ES-I3 (cell line): ENCODE measurements at regions not wholly inside any gene's neighbourhood (a gene's known extent, or its start where the extent isn't known, plus 50 kb on each side); places are given as distances from the start of the nearest gene placed in this dataset.

ENCODE experiments used
- H3K36me3 ChIP-seq: 2 replicates; pipeline ENCODE4 v1.6.1; 2013; ENCODE audit warnings: mild to moderate bottlenecking, low read length, control low read depth, moderate library complexity; ENCODE audit not compliant: insufficient read depth
- H3K4me1 ChIP-seq: 2 replicates; pipeline ENCODE4 v1.6.1; 2013; ENCODE audit warnings: mild to moderate bottlenecking, control low read depth, low read length; ENCODE audit not compliant: insufficient read depth
- H3K9ac ChIP-seq: 2 replicates; pipeline ENCODE4 v1.6.1; 2013; ENCODE audit warnings: low read depth, mild to moderate bottlenecking, low read length, moderate library complexity
- H3K9me3 ChIP-seq: 2 replicates; pipeline ENCODE4 v1.6.1; 2013; ENCODE audit warnings: mild to moderate bottlenecking, low read length, moderate library complexity; ENCODE audit not compliant: control insufficient read depth, insufficient read depth

- Histone ChIP-seq H3K9ac (no peak overlapping the region), H3K36me3 (no peaks in the 10 kb centered on the region), H3K4me1 (no peaks in the 10 kb centered on the region), H3K9me3 (no peaks in the 10 kb centered on the region)
Measured at GRCh38 chr9:16331031-16331430, 539.4 kb downstream of the BNC2 start.

- Histone ChIP-seq H3K9ac (no peak overlapping the region), H3K36me3 (no peaks in the 10 kb centered on the region), H3K9me3 (no peaks in the 10 kb centered on the region), H3K4me1 (no peaks in the 10 kb centered on the region)
Measured at GRCh38 chr9:16331527-16331926, 538.9 kb downstream of the BNC2 start.

- H3K9me3 ChIP-seq = no peaks in the 10 kb centered on the region
- no peaks in the 10 kb centered on the region for H3K4me1 ChIP-seq
- no peaks in the 10 kb centered on the region for H3K36me3 ChIP-seq
- H3K9ac ChIP-seq = no peak overlapping the region
Measured at GRCh38 chr9:16333691-16334090, 536.8 kb downstream of the BNC2 start.

GRCh38 chr9:16335788-16336580, 534.5 kb downstream of the BNC2 start:
- Histone ChIP-seq H3K9ac (no peak overlapping the region), H3K9me3 (no peaks in the 10 kb centered on the region), H3K36me3 (no peaks in the 10 kb centered on the region), H3K4me1 (no peaks in the 10 kb centered on the region)

- Histone ChIP-seq H3K4me1 (no peaks in the 10 kb centered on the region), H3K36me3 (no peaks in the 10 kb centered on the region), H3K9me3 (no peaks in the 10 kb centered on the region), H3K9ac (no peak overlapping the region)
Measured at GRCh38 chr9:16336833-16337232, 533.6 kb downstream of the BNC2 start.

- Histone ChIP-seq H3K4me1 (no peaks in the 10 kb centered on the region), H3K36me3 (no peaks in the 10 kb centered on the region), H3K9ac (no peak overlapping the region)
Measured at GRCh38 chr9:16337322-16338029, 533.0 kb downstream of the BNC2 start.

GRCh38 chr9:16341177-16341576, 529.3 kb downstream of the BNC2 start:
- Histone ChIP-seq H3K4me1 (peaks cover 5% of the 10 kb centered on the region), H3K9ac (no peak overlapping the region), H3K9me3 (no peaks in the 10 kb centered on the region), H3K36me3 (no peaks in the 10 kb centered on the region)

More at GRCh38 chr9:16337322-16338029, 533.0 kb downstream of the BNC2 start:
- H3K9me3 ChIP-seq = no peaks in the 10 kb centered on the region

- peaks cover 5% of the 10 kb centered on the region for H3K4me1 ChIP-seq
- no peak overlapping the region for H3K9ac ChIP-seq
- no peaks in the 10 kb centered on the region for H3K36me3 ChIP-seq
- no peaks in the 10 kb centered on the region for H3K9me3 ChIP-seq
Measured at GRCh38 chr9:16342246-16343020, 528.0 kb downstream of the BNC2 start.

- H3K4me1 ChIP-seq = peaks cover 5% of the 10 kb centered on the region
- H3K9me3 ChIP-seq = no peaks in the 10 kb centered on the region
- H3K9ac ChIP-seq = no peak overlapping the region
- no peaks in the 10 kb centered on the region for H3K36me3 ChIP-seq
Measured at GRCh38 chr9:16343249-16344237, 526.9 kb downstream of the BNC2 start.

- Histone ChIP-seq H3K9me3 (no peaks in the 10 kb centered on the region), H3K9ac (no peak overlapping the region), H3K4me1 (peaks cover 5% of the 10 kb centered on the region), H3K36me3 (no peaks in the 10 kb centered on the region)
Measured at GRCh38 chr9:16344343-16344742, 526.1 kb downstream of the BNC2 start.

- Histone ChIP-seq H3K36me3 (no peaks in the 10 kb centered on the region), H3K4me1 (peaks cover 5% of the 10 kb centered on the region), H3K9ac (no peak overlapping the region)
Measured at GRCh38 chr9:16345902-16346301, 524.6 kb downstream of the BNC2 start.

GRCh38 chr9:16347886-16348285, 522.6 kb downstream of the BNC2 start:
- Histone ChIP-seq H3K9ac (no peak overlapping the region), H3K4me1 (peaks cover 5% of the 10 kb centered on the region), H3K36me3 (no peaks in the 10 kb centered on the region), H3K9me3 (no peaks in the 10 kb centered on the region)

More at GRCh38 chr9:16345902-16346301, 524.6 kb downstream of the BNC2 start:
- H3K9me3 ChIP-seq = no peaks in the 10 kb centered on the region

- Histone ChIP-seq H3K9ac (no peak overlapping the region), H3K36me3 (no peaks in the 10 kb centered on the region), H3K4me1 (peaks cover 5% of the 10 kb centered on the region), H3K9me3 (no peaks in the 10 kb centered on the region)
Measured at GRCh38 chr9:16348531-16348930, 521.9 kb downstream of the BNC2 start.
